Esophagus squamous epithelium (tissue), 4 donors: ENCODE measurements at regions not wholly inside any gene's neighbourhood (a gene's known extent, or its start where the extent isn't known, plus 50 kb on each side); places are given as distances from the start of the nearest gene placed in this dataset.

ENCODE experiments used
- CTCF ChIP-seq, 6 experiments: fragments of 450-650 bp in 4 of 6; fragments of 200-600 bp in 2 of 6; sonication (generic) in 2 of 6; IDR thresholded peaks; one replicate each; pipeline ENCODE4 v1.5.1; 2016 to 2019; ENCODE audit warnings: antibody characterized with exemption in 6 of 6, mild to moderate bottlenecking in 4 of 6, moderate library complexity in 4 of 6
- POLR2A ChIP-seq, 4 donors: fragments of 450-650 bp; IDR thresholded peaks; one replicate each; pipeline ENCODE4 v1.6.1; 2017; ENCODE audit warnings: antibody characterized with exemption in 4 of 4, mild to moderate bottlenecking in 4 of 4, moderate library complexity in 3 of 4

DNA sequence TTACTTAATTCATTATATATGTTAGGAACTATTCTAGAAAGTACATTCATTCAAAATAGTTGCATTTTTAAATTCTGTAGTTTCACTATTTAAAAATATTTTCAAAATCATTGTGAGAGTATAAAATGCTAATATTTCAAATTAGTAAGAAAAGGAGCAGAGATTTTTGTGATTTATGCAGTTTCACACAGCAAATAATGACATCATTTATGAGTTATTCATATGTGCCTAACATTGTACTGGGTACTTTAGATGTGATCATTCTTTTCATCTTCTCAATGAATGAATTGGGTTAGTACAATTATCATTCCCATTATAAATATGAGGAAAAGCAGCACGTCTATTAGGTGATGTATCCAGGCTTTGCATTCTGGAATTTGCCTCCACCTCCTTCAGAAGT lies 1451.0 kb upstream of the IGFBP7 start:
- no peak for TF ChIP-seq CTCF (IDR thresholded peaks at IDR 0.05)
- TF ChIP-seq POLR2A (IDR thresholded peaks at IDR 0.05): no peak
